ENCODE measurements at regions not wholly inside any gene's neighbourhood (a gene's known extent, or its start where the extent isn't known, plus 50 kb on each side); places are given as distances from the start of the nearest gene placed in this dataset.
"Not testable (repeated sequence)": the region's sequence is repeated elsewhere in the genome, so short reads cannot be mapped to it uniquely, and the experiment has no call there.

GRCh38 chr12:91743704-91744321, 401.8 kb downstream of the BTG1 start:
- DNase-seq (ENCODE audit: low read depth in 2 of 2): no peak

- DNase-seq (ENCODE audit: low read depth in 2 of 2): no peak
Observed at GRCh38 chr12:91743280-91743679, 402.4 kb downstream of the BTG1 start.

GRCh38 chr12:91741932-91742331, 403.7 kb downstream of the BTG1 start:
- DNase-seq (ENCODE audit: low read depth in 2 of 2): no peak

- DNase-seq (ENCODE audit: low read depth in 2 of 2): not testable (repeated sequence)
Observed at GRCh38 chr12:91733846-91734245, 411.8 kb downstream of the BTG1 start.

DNA sequence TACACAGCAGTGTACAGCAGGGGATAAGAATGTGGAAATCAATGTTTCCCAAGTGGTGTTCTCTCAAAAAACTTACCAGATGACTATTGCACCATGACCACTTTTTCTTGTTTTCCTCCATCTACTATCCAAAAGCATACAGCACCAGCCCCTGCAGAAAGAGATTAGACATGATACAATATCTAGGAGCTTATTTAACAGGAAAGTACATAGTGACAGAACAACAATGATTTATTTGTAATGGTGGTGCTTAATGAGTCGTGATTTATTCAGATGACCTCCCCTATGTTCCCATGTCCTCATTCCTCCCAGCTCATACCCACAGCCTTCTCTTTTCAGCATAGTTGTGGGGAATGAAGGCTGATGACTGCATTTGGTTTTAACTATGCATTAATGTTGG, 413.6 kb downstream of the BTG1 start:
- DNase-seq (ENCODE audit: low read depth in 2 of 2): no peak

- DNase-seq (ENCODE audit: low read depth in 2 of 2): no peak
Observed at GRCh38 chr12:91729543-91729942, 416.1 kb downstream of the BTG1 start.

- DNase-seq (ENCODE audit: low read depth in 2 of 2): no peak
Observed at GRCh38 chr12:91723191-91723590, 422.5 kb downstream of the BTG1 start.

DNA sequence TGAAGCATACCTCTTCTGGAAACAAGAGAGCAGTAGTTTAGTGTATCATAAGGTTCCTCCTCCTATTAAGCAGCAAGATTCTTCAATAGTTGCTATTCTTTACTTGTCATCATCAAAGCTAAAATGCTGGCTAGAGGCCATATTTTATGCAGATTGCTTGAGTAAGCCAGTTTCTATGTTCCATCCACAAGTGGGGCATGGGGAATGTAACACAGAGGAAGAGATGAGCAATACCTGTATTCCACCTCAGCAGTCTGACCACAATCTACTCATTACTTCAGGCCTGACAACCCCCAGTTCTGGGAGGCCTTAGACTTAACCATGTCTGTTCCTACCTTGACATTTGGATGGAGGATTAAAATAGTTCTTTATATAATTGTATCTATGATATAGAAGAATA, 423.6 kb downstream of the BTG1 start:
- DNase-seq (ENCODE audit: low read depth in 2 of 2): no peak

GRCh38 chr12:91721023-91721422, 424.6 kb downstream of the BTG1 start:
- DNase-seq (ENCODE audit: low read depth in 2 of 2): no peak

DNA sequence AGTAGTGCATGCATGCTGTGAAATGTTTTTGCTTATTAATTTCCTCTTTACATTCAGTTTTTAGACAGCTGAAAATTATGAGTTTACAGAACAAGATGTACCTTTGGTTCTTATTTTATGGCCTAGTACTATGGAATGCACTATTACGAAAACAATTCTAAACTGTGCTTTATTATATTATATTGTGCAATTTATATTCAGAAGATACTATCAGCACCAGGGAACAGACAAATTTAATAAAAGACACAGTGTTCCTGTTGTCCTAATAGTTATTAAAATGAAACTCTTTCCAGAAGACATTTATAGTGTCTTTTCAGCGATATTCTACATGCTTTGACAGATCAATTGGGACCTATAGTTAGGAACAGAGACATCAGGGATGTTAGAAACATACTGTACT, 427.3 kb downstream of the BTG1 start:
- DNase-seq (ENCODE audit: low read depth in 2 of 2): no peak

- DNase-seq (ENCODE audit: low read depth in 2 of 2): no peak
Observed at GRCh38 chr12:91717804-91718203, 427.8 kb downstream of the BTG1 start.

DNA sequence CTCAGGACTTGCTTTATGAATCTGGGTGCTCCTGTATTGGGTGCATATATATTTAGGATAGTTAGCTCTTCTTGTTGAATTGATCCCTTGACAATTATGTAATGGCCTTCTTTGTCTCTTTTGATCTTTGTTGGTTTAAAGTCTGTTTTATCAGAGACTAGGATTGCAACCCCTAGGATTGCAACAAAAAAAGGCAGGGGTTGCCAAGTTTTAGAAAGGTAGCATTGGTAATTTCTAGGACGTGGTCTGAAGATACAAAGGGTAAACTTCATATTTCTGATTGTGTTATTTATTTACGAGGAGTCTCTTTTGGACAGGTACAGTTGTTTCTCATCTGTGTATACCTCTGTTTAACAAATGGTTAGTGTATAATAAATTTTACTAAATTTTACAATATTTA, 433.7 kb downstream of the BTG1 start:
- DNase-seq (ENCODE audit: low read depth in 2 of 2): not testable (repeated sequence)

DNA sequence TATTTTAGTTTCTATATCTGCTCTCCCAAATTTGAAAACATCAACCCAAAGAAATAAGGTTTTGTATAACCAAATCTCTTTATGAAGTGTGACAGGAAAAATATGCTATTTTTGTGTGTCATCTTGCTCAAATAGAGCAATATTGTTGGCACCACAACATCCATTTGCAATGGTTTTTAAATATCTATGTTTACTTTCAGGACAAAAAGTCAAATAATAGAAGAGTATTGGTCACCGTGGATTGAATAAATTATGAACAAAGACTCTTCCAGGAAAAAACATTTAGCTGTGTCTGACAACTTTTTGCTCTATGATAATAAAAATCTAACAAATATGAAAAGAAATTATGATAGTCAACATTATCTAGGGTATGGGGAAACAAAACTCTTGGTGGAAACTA, 439.2 kb downstream of the BTG1 start:
- DNase-seq (ENCODE audit: low read depth in 2 of 2): no peak

- no peak for DNase-seq (ENCODE audit: low read depth in 2 of 2)
Observed at GRCh38 chr12:91704446-91704845, 441.2 kb downstream of the BTG1 start.

GRCh38 chr12:91703491-91704283, 442.0 kb downstream of the BTG1 start:
- no peak for DNase-seq (ENCODE audit: low read depth in 2 of 2)

- no peak for DNase-seq (ENCODE audit: low read depth in 2 of 2)
Observed at GRCh38 chr12:91702843-91703425, 442.7 kb downstream of the BTG1 start.

- no peak for DNase-seq (ENCODE audit: low read depth in 2 of 2)
Observed at GRCh38 chr12:91695964-91696363, 449.7 kb downstream of the BTG1 start.

DNA sequence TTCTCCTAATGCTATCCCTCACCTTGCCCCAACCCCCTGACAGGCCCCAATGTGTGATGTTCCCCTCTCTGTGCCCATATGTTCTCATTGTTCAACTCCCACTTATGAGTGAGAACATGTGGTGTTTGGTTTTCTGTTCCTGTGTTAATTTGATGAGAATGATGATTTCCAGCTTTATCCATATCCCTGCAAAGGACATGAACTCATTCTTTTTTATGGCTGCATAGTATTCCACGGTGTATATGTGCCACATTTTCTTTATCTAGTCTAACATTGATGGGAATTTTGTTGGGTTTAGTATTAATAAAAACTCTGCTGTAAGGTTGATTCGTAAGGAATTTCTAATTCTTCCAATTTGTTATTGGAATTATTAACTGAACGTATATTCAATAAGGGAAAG, 450.2 kb downstream of the BTG1 start:
- DNase-seq (ENCODE audit: low read depth in 2 of 2): not testable (repeated sequence)

- DNase-seq (ENCODE audit: low read depth in 2 of 2): no peak
Observed at GRCh38 chr12:91690531-91690930, 455.1 kb downstream of the BTG1 start.

- DNase-seq (ENCODE audit: low read depth in 2 of 2): no peak
Observed at GRCh38 chr12:91687052-91688017, 458.3 kb downstream of the BTG1 start.

DNA sequence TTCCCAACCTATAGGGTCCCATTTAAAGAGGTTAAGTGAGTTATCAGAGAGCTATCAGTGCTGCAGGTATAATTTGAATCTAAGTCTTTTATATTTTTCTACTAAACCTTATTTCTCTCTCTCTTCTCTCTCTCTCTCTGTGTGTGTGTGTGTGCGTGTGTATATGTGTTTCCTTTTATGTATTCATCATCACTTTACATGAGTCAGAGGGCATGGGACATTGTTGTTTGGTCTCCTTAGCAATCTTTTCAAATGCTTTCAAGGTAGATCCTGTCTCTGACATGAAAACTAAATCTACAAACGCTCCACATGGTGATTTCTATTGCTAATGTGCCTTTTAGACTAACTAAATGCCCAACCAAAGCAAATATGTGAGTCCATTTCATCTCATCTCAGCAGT, 459.7 kb downstream of the BTG1 start:
- DNase-seq (ENCODE audit: low read depth in 2 of 2): no peak

- no peak for DNase-seq (ENCODE audit: low read depth in 2 of 2)
Observed at GRCh38 chr12:91681751-91682150, 463.9 kb downstream of the BTG1 start.

All from stimulated activated CD8-positive, alpha-beta memory T cell treated with anti-CD3 and anti-CD28 coated beads, Interleukin-7, amount 100 ng/mL, for 4 hours (primary cell).